A673 (cell line): ENCODE measurements at regions not wholly inside any gene's neighbourhood (a gene's known extent, or its start where the extent isn't known, plus 50 kb on each side); places are given as distances from the start of the nearest gene placed in this dataset.

Experiments used
- EZH2 ChIP-seq: fragments of 200-600 bp; sonication (generic); IDR thresholded peaks from 2 replicates; pipeline ENCODE4 v1.6.1; 2017; ENCODE audit warnings: borderline replicate concordance, low read depth, mild to moderate bottlenecking, mixed read lengths, antibody characterized with exemption, low read length; ENCODE audit not compliant: poor library complexity, severe bottlenecking
- TF ChIP-seq, protein P1 (sequence below): fragments of 300-800, 200-600 bp; sonication (generic); conservative IDR thresholded peaks from 2 replicates; pipeline ENCODE4 v1.5.1; 2017; ENCODE audit warnings: low read depth, mild to moderate bottlenecking, antibody characterized with exemption, low read length, moderate library complexity, mixed read lengths

GRCh38 chr2:215746226-215746886 is 267.0 kb downstream of the MREG start:
- TF ChIP-seq, protein P1, sequence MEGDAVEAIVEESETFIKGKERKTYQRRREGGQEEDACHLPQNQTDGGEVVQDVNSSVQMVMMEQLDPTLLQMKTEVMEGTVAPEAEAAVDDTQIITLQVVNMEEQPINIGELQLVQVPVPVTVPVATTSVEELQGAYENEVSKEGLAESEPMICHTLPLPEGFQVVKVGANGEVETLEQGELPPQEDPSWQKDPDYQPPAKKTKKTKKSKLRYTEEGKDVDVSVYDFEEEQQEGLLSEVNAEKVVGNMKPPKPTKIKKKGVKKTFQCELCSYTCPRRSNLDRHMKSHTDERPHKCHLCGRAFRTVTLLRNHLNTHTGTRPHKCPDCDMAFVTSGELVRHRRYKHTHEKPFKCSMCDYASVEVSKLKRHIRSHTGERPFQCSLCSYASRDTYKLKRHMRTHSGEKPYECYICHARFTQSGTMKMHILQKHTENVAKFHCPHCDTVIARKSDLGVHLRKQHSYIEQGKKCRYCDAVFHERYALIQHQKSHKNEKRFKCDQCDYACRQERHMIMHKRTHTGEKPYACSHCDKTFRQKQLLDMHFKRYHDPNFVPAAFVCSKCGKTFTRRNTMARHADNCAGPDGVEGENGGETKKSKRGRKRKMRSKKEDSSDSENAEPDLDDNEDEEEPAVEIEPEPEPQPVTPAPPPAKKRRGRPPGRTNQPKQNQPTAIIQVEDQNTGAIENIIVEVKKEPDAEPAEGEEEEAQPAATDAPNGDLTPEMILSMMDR: no peak
- no peak for TF ChIP-seq EZH2
